ENCODE measurements at regions not wholly inside any gene's neighbourhood (a gene's known extent, or its start where the extent isn't known, plus 50 kb on each side); places are given as distances from the start of the nearest gene placed in this dataset.

GRCh38 chr4:100736641-100737451 is 219.0 kb upstream of the EMCN start:
- no peak for DNase-seq (ENCODE audit: insufficient read length, low spot score)
- no peak for TF ChIP-seq POLR2A (IDR thresholded peaks at IDR 0.05; ENCODE audit: low read depth, low read length)
- peak; percentile 58 for FAIRE-seq

GRCh38 chr4:100728861-100729260 is 211.0 kb upstream of the EMCN start:
- no peak for TF ChIP-seq POLR2A (IDR thresholded peaks at IDR 0.05; ENCODE audit: low read depth, low read length)
- DNase-seq (ENCODE audit: insufficient read length, low spot score) (no peak), FAIRE-seq (no peak)

GRCh38 chr4:100722866-100723459 is 205.1 kb upstream of the EMCN start:
- DNase-seq (ENCODE audit: insufficient read length, low spot score): no peak
- TF ChIP-seq POLR2A (IDR thresholded peaks at IDR 0.05; ENCODE audit: low read depth, low read length): no peak
- no peak for FAIRE-seq

- FAIRE-seq: no peak
- no peak for DNase-seq (ENCODE audit: insufficient read length, low spot score)
- no peak for TF ChIP-seq POLR2A (IDR thresholded peaks at IDR 0.05; ENCODE audit: low read depth, low read length)
These were observed 204.3 kb upstream of the EMCN start for GRCh38 chr4:100722133-100722532.

- DNase-seq (ENCODE audit: insufficient read length, low spot score) (no peak), FAIRE-seq (no peak)
- TF ChIP-seq POLR2A (IDR thresholded peaks at IDR 0.05; ENCODE audit: low read depth, low read length): no peak
These were observed 203.7 kb upstream of the EMCN start for GRCh38 chr4:100721490-100721889.

- no peak for TF ChIP-seq POLR2A (IDR thresholded peaks at IDR 0.05; ENCODE audit: low read depth, low read length)
- no peak for FAIRE-seq
These were observed 203.3 kb upstream of the EMCN start for GRCh38 chr4:100721077-100721476.

GRCh38 chr4:100716416-100716815 is 198.6 kb upstream of the EMCN start:
- FAIRE-seq (no peak), DNase-seq (ENCODE audit: insufficient read length, low spot score) (no peak)
- no peak for TF ChIP-seq POLR2A (IDR thresholded peaks at IDR 0.05; ENCODE audit: low read depth, low read length)

More at GRCh38 chr4:100721077-100721476, 203.3 kb upstream of the EMCN start:
- no peak for DNase-seq (ENCODE audit: insufficient read length, low spot score)

- FAIRE-seq: no peak
- no peak for DNase-seq (ENCODE audit: insufficient read length, low spot score)
- TF ChIP-seq POLR2A (IDR thresholded peaks at IDR 0.05; ENCODE audit: low read depth, low read length): no peak
These were observed 191.0 kb upstream of the EMCN start for GRCh38 chr4:100708776-100709175.

- FAIRE-seq (no peak), DNase-seq (ENCODE audit: insufficient read length, low spot score) (no peak)
- TF ChIP-seq POLR2A (IDR thresholded peaks at IDR 0.05; ENCODE audit: low read depth, low read length): no peak
These were observed 190.0 kb upstream of the EMCN start for GRCh38 chr4:100707786-100708185.

- DNase-seq (ENCODE audit: insufficient read length, low spot score) (no peak), FAIRE-seq (no peak)
- no peak for TF ChIP-seq POLR2A (IDR thresholded peaks at IDR 0.05; ENCODE audit: low read depth, low read length)
These were observed 178.7 kb upstream of the EMCN start for GRCh38 chr4:100696531-100696930.

GRCh38 chr4:100695871-100696270 is 178.0 kb upstream of the EMCN start:
- DNase-seq (ENCODE audit: insufficient read length, low spot score) (no peak), FAIRE-seq (no peak)
- TF ChIP-seq POLR2A (IDR thresholded peaks at IDR 0.05; ENCODE audit: low read depth, low read length): no peak

GRCh38 chr4:100695039-100695654 is 177.3 kb upstream of the EMCN start:
- FAIRE-seq (no peak), DNase-seq (ENCODE audit: insufficient read length, low spot score) (no peak)
- no peak for TF ChIP-seq POLR2A (IDR thresholded peaks at IDR 0.05; ENCODE audit: low read depth, low read length)

- FAIRE-seq (no peak), DNase-seq (ENCODE audit: insufficient read length, low spot score) (no peak)
These were observed 176.6 kb upstream of the EMCN start for GRCh38 chr4:100694467-100694866.

GRCh38 chr4:100690812-100691211 is 173.0 kb upstream of the EMCN start:
- FAIRE-seq: no peak
- no peak for TF ChIP-seq POLR2A (IDR thresholded peaks at IDR 0.05; ENCODE audit: low read depth, low read length)
- DNase-seq (ENCODE audit: insufficient read length, low spot score): no peak

More at GRCh38 chr4:100694467-100694866, 176.6 kb upstream of the EMCN start:
- no peak for TF ChIP-seq POLR2A (IDR thresholded peaks at IDR 0.05; ENCODE audit: low read depth, low read length)

- no peak for TF ChIP-seq POLR2A (IDR thresholded peaks at IDR 0.05; ENCODE audit: low read depth, low read length)
- DNase-seq (ENCODE audit: insufficient read length, low spot score): no peak
- no peak for FAIRE-seq
These were observed 170.5 kb upstream of the EMCN start for GRCh38 chr4:100688368-100688767.

Data from H54 (cell line).